ENCODE measurements at regions not wholly inside any gene's neighbourhood (a gene's known extent, or its start where the extent isn't known, plus 50 kb on each side); places are given as distances from the start of the nearest gene placed in this dataset.

GRCh38 chr4:36704289-36704688 lies 422.9 kb downstream of the DTHD1 start:
- no peak for TF ChIP-seq CTCF (IDR thresholded peaks at IDR 0.05)
- no peak for TF ChIP-seq POLR2A (IDR thresholded peaks at IDR 0.05)

All from ovary (tissue), 3 donors.